ENCODE measurements at regions not wholly inside any gene's neighbourhood (a gene's known extent, or its start where the extent isn't known, plus 50 kb on each side); places are given as distances from the start of the nearest gene placed in this dataset.
"Not testable (repeated sequence)": the region's sequence is repeated elsewhere in the genome, so short reads cannot be mapped to it uniquely, and the experiment has no call there.

- DNase-seq (ENCODE audit: low read depth) = no peak
Observed at GRCh38 chr18:63071701-63072141, 247.8 kb downstream of the BCL2 start.

- no peak for DNase-seq (ENCODE audit: low read depth)
Observed at GRCh38 chr18:63070767-63071502, 248.6 kb downstream of the BCL2 start.

GRCh38 chr18:63069496-63069895, 250.1 kb downstream of the BCL2 start:
- DNase-seq (ENCODE audit: low read depth) = no peak

DNA sequence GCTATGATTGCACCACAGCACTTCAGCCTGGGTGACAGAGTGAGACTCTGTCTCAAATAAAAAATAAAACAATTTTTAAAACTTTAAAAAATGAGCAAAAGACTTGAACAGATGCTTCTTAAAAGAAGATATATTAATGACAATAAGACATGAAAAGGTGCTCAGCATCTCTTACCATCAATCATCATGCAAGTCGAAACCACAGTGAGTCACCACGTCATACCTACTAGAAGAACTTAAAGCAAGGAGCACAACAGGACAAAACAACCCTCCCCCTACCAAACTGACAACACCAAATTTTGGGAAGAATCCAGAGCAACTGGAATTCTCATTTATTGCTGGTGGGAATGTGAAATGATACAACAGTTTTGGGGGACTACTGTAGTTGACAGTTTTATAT, 251.6 kb downstream of the BCL2 start:
- no peak for DNase-seq (ENCODE audit: low read depth)

DNA sequence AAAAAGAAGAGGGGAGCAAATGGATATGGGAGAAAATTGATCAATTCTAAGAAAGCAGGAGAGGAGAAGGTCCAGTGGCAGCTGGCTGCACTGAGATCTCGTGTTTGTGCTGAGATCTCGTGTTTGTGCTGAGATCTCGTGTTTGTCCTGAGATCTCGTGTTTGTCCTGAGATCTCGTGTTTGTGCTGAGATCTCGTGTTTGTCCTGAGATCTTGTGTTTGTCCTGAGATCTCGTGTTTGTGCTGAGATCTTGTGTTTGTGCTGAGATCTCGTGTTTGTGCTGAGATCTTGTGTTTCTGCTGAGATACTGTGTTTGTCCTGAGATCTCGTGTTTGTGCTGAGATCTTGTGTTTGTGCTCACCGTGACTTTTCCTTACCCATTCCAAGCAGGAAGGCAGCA, 254.4 kb downstream of the BCL2 start:
- DNase-seq (ENCODE audit: low read depth) = no peak

DNA sequence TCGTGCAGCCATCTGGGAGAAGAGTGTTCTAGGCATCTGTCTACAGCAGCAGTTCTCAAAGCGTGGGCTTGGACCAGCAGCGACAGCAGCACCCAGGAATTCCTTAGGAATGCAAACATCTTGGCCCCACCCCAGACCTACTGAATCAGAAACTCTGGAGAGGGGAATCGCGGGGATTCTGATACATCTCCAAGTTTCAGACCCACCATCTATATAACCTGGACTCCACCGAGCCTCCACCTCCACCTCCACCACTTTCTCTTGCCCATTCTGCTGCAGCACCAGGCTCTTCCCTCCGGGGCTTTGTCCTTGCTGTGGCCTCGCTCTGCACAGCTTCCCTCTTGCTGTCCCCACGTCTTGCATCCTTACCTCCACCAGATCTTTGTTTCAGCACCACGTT, 256.4 kb downstream of the BCL2 start:
- DNase-seq (ENCODE audit: low read depth) = no peak

DNA sequence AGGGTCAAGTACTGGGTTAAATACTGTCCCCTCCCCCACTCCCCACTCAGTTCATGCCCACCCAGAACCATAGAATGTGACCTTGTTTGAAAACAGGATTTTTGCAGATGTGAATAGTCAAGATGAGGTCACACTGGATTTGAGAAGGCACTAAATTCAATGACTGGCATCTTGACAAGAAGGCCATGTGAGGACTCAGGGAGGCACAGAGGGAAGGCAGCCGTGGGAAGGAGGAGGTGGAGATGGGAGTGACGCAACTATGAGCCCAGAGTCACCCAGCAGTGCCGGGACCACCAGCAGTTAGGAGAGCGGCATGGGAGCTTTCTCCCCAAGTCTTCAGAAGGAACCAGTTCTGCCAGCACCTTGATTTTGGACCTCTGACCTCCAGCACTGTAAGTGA, 257.3 kb downstream of the BCL2 start:
- no peak for DNase-seq (ENCODE audit: low read depth)

- no peak for DNase-seq (ENCODE audit: low read depth)
Observed at GRCh38 chr18:63061303-63061702, 258.3 kb downstream of the BCL2 start.

DNA sequence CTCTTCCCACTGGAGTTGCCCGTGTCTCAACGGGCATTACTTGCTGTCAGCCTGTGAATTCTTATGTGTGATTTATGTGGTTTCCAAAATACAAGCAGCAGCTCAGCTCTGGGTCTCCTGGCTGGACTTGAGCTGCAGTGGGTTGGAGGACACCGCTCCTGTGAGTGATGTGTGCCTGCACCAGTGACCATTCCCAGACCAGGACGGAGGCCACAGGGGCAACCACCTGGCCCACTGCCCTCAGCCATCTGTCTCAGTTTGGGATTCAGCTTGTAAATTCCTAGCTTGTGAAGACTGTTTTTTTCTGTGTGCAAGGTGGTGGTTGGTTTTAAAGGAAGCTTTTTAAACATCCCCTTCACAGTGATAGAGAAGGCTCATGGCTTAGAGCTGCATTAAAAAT, 261.0 kb downstream of the BCL2 start:
- no peak for DNase-seq (ENCODE audit: low read depth)

DNA sequence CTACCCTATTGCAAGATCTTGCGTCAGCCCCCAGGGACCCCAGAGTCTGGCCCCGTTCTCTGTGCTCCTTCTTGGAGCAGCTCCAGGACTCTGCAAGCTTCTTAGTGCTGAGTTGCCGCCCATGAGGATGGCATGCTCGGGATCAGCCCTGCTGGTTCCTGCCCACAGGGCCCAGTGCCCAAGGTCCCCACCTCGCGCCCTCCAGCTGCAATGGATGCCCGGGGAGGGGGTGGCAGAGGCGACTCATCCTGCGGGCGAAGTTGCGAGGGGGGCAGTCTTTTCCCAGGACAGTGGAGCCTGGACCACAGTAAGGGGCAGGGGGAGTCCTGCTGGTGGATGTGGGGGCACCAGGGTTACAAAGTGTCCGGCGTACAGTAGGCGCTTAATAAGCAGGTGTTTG, 261.9 kb downstream of the BCL2 start:
- DNase-seq (ENCODE audit: low read depth) = no peak

DNA sequence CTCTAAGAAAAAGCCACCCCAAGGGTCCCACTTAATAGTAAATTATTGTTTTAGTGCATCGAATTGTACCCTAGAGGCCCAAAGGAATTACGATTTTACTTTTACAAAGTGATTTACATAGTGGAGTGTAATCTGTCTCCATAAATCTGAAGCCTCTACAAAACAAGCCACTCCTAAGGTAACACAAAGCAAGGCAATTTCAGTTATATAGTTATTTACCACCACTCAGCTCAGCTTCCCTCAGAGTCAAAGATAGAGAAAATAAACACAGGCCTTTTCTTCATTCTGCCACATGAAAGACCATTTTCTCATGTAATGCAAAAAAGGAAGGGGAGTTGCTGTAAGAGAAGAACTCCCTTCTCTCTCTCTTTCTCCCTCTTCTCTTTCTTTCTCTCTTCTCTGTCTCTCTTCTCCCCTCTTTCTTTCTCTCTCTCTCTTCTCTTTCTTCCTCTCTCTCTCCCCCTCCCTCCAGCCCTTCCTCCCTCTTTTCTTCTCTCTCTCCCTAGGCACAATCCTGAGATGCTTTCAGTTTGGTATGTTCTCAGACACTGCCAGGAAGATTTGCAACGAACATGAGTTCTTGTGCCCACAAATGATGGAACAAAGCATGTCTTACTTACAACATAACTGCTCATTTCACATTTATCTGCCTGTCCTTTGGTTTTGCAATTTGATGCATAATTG, 264.5 kb downstream of the BCL2 start:
- DNase-seq (ENCODE audit: low read depth) = peak; percentile 15

DNA sequence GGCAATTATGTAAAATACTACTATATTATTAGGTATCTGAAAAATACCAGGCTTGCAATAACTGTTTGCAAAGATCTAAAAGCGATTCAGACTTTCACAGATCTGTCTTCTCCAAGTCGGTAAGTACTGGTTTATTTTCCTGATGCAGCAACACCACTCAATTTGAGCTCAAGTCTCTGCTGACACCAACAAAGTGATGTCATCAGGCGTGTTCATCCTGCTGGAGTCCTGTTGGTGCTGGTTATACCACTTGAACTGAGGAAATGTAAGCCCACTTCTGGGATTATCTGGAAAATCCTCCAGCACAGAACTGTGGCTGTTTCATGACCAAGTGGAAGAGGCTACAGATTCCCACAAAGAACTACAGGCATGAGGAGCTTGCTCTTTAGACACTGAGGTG, 267.6 kb downstream of the BCL2 start:
- DNase-seq (ENCODE audit: low read depth) = no peak

DNA sequence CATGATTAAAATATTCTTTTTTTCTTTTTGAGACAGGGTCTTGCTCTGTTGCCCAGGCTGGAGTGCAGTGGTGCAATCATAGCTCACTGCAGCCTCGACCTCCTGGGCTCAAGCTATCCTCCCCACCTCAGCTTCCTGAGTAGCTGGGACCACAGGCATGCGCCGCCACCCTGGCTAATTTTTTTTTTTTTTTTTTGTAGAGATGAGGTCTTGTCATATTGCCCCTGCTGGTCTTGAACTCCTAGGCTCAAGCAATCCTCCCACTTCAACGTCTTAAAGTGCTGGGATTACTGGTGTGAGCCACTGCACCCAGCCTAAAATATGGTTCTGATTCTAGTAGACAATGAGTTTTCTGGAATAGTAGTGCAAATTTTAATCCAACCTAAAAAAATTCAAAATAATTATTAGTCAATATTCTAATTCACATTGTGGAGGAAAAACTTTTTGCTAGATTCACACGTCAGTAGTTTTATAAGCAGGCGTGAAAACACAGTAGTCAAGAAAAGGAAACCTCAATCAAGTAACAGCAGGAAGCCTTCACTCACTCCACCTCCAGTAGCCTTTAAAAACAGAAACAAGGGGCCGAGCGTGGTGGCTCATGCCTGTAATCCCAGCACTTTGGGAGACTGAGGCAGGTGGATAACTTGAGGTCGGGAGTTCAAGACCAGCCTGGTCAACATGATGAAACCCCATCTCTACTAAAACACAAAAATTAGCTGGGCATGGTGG, 268.7 kb downstream of the BCL2 start:
- DNase-seq (ENCODE audit: low read depth) = not testable (repeated sequence)

- no peak for DNase-seq (ENCODE audit: low read depth)
Observed at GRCh38 chr18:63046375-63046774, 273.2 kb downstream of the BCL2 start.

GRCh38 chr18:63043516-63043915, 276.1 kb downstream of the BCL2 start:
- peak; percentile 51 for DNase-seq (ENCODE audit: low read depth)

- DNase-seq (ENCODE audit: low read depth) = no peak
Observed at GRCh38 chr18:63042351-63042750, 277.2 kb downstream of the BCL2 start.

GRCh38 chr18:63040788-63041410, 278.7 kb downstream of the BCL2 start:
- no peak for DNase-seq (ENCODE audit: low read depth)

DNA sequence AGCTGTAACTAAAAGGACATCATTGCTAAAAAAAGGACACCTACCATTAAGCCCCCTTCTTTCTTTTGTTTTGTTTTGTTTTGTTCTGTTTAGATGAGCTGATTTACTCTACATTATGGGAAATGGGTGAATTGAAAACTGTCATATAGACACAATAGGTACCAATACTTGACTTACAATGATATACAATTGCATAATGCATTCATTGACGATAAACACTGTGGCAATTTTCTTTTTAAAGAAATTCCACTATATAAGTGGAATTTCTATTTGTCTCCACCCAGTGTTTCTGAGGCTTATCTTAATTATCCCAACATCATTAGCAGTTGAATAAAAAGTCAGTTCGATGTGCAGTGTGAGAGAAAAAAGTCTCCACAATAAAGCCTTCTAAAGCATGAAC, 282.1 kb downstream of the BCL2 start:
- no peak for DNase-seq (ENCODE audit: low read depth)

DNA sequence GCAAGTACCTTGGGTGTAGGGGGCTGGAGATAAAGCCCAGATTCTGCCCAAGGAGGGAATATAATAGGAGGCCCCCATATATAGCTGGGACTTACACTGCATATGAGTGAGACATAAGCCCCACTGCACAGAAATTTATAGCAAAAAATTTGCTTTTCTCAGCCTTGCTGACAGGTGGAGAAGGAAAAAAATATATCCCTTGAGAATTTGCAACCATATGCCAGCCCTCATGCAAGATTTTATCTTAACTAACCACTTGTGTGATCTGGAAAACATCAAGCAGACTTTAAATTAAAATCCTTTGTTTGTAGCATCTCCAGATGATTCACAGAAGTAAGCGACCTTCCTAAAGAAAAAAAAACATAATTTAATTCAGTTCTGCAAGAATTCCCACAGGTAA, 288.2 kb downstream of the BCL2 start:
- DNase-seq (ENCODE audit: low read depth) = peak; percentile 11

All from amniotic epithelial cell (primary cell).